Kidney epithelial cell (primary cell): ENCODE measurements at regions not wholly inside any gene's neighbourhood (a gene's known extent, or its start where the extent isn't known, plus 50 kb on each side); places are given as distances from the start of the nearest gene placed in this dataset.

Experiments
- DNase-seq: peaks from one replicate; pipeline ENCODE4 v3.0.0-alpha.2; 2010; ENCODE audit warnings: low read depth
- H3K27me3 ChIP-seq: 2 replicates; pipeline ENCODE4 v1.6.0; 2011; ENCODE audit warnings: low read length; ENCODE audit not compliant: control insufficient read depth, insufficient read depth
- H3K36me3 ChIP-seq: 2 replicates; pipeline ENCODE4 v1.5.1; 2011; ENCODE audit warnings: low read length; ENCODE audit not compliant: control insufficient read depth, insufficient read depth
- H3K4me3 ChIP-seq: 2 replicates; pipeline ENCODE4 v1.5.1; 2011; ENCODE audit warnings: low read depth, mild to moderate bottlenecking, control low read depth, low read length
- TF ChIP-seq, protein P1 (sequence below): IDR thresholded peaks from 2 replicates; pipeline ENCODE4 v1.5.1; 2011; ENCODE audit warnings: mild to moderate bottlenecking, moderate library complexity, low read length, control low read depth, inconsistent platforms; ENCODE audit not compliant: insufficient read depth, poor library complexity, severe bottlenecking

DNA sequence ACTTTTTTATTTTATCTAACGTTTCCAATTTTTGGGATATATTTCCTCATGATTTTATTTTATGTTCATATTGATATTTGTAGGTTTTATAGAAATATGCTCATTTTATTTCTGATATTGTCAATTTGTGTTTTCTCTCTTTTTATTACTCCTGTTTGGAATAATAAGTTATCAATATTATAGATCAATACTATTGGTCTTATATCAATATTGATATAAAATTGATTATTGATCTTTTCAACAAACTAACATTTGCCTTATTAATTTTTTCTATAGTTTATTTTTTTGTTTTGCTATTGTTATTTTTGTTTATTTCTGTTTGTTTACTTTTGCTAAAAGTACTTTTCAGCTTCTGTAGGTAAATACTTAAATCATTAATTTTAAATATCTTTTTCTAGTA, 90.8 kb upstream of the CNTN6 start:
- Histone ChIP-seq H3K36me3 (no peaks in the 10 kb centered on the region), H3K4me3 (no peak overlapping the region), H3K27me3 (no peaks in the 10 kb centered on the region)
- TF ChIP-seq, protein P1, sequence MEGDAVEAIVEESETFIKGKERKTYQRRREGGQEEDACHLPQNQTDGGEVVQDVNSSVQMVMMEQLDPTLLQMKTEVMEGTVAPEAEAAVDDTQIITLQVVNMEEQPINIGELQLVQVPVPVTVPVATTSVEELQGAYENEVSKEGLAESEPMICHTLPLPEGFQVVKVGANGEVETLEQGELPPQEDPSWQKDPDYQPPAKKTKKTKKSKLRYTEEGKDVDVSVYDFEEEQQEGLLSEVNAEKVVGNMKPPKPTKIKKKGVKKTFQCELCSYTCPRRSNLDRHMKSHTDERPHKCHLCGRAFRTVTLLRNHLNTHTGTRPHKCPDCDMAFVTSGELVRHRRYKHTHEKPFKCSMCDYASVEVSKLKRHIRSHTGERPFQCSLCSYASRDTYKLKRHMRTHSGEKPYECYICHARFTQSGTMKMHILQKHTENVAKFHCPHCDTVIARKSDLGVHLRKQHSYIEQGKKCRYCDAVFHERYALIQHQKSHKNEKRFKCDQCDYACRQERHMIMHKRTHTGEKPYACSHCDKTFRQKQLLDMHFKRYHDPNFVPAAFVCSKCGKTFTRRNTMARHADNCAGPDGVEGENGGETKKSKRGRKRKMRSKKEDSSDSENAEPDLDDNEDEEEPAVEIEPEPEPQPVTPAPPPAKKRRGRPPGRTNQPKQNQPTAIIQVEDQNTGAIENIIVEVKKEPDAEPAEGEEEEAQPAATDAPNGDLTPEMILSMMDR, result no peak
- no peak for DNase-seq

DNA sequence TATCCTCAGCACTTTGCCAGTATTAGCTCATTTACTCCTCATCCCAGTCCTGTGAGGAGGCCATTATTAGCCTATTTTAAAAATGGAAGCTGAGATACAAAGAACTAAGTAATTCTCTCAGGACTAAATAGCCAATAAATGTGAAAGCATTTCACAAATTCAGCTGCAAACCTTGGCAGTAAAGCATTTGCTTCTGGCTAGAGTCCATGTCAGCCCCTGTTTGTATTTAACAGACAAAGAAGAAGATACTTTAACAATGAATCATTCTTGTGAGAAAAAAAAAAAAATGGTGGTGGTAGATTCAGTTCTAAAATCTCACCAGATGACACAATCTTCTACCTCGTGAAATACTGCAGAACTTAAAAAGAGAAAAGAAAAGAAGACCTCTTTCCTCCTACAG, 85.0 kb upstream of the CNTN6 start:
- TF ChIP-seq, protein P1, result no peak
- Histone ChIP-seq H3K27me3 (no peaks in the 10 kb centered on the region), H3K36me3 (no peaks in the 10 kb centered on the region), H3K4me3 (no peak overlapping the region)
- peak; percentile 50 for DNase-seq

DNA sequence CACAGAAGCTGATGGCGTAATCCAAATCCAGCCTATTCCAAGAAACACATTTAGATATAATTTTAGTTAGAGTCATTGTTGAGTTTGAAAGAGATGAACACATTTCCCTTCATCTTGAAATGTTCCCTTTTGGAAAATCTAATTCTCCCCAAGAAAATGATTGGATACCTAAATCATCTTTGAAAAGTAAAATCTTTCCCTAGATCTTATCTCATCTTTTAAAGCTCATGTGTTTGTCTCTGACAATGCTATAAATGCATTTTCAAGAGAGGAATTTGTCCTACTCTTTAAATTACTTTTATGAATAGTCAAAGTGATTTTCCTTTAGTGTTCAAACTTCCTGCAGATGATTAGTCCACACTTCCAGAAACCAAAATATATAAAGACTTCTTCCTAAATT, 82.6 kb upstream of the CNTN6 start:
- H3K36me3 ChIP-seq, result no peaks in the 10 kb centered on the region
- H3K4me3 ChIP-seq, result no peak overlapping the region
- TF ChIP-seq, protein P1, result no peak
- no peak for DNase-seq
- H3K27me3 ChIP-seq, result no peaks in the 10 kb centered on the region

DNA sequence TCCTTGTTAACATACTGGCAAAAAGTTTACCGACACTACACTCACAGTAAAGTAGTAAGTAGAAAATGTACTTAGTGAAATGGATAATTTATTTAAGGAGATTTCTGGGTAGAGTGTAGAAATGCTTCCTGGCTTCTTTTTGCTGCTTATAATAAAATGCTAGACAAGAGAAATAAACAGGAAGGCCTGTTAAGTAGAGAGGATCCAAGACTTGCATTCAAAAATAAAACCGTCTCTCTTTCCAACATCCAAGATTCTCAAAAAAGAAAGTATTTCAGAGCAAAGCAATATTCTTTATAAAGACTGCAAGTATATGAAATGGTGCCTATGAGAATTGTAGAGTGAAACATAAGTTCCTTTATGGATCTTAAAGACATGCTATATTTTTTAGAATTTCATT, 77.0 kb upstream of the CNTN6 start:
- no peak for DNase-seq
- no peaks in the 10 kb centered on the region for H3K36me3 ChIP-seq
- H3K27me3 ChIP-seq, result no peaks in the 10 kb centered on the region
- H3K4me3 ChIP-seq, result no peak overlapping the region
- TF ChIP-seq, protein P1, result no peak

DNA sequence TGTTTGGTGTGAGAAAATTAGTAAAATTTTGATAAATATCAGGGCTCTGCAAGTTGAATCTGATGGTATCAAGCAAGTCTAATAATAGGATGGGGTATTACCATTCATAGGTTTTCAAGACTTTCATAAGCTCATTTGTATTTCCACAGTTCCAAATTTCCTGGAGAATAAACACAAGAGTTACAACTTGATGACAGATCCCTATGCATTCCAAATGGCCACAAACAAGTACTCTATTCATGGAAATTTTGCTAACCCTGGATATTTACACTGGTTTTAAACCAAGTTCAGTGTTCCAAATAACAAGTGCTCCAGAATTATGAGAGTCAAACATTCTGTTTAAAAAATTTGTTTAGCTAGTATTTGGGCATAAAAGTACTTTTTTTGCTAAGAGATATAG, 75.0 kb upstream of the CNTN6 start:
- TF ChIP-seq, protein P1, result no peak
- Histone ChIP-seq H3K4me3 (no peak overlapping the region), H3K36me3 (no peaks in the 10 kb centered on the region), H3K27me3 (no peaks in the 10 kb centered on the region)
- DNase-seq, result no peak

DNA sequence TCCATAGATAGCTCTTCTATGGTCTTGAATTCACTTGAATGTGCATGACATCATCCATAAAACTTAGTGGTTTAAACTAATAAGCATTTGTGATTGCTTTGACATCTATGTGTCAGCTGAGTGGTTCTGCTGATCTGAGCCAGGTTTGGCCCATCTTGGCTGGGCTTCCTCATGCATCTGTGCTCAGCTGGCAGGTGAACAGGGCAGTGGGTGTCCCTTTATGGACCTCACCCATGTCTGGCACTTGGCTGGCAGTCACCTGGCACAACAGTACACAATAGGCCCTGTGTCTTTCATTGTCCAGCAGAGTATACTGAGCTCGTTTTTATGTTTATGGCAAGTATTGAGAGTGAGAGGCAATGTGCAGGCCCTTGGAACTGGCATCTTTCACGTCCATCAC, 73.7 kb upstream of the CNTN6 start:
- Histone ChIP-seq H3K27me3 (no peaks in the 10 kb centered on the region), H3K4me3 (no peak overlapping the region), H3K36me3 (no peaks in the 10 kb centered on the region)
- DNase-seq, result no peak
- TF ChIP-seq, protein P1, result no peak
